Astrocyte (in vitro differentiated cells and primary cell): ENCODE measurements at regions not wholly inside any gene's neighbourhood (a gene's known extent, or its start where the extent isn't known, plus 50 kb on each side); places are given as distances from the start of the nearest gene placed in this dataset.

Experiments used
- DNase-seq: peaks from one replicate; pipeline ENCODE4 v3.0.0-alpha.2; 2010; ENCODE audit warnings: low read depth
- FAIRE-seq: peaks from 2 replicates; lab custom pipeline; 2011; peaks lifted over from hg19 to GRCh38; lab: Jason Lieb, UNC
- H2AFZ ChIP-seq: 2 replicates; pipeline ENCODE4 v1.6.0; 2012; ENCODE audit warnings: low read depth, low read length, inconsistent platforms
- H3K27ac ChIP-seq: 2 replicates; pipeline ENCODE4 v1.5.1; 2011; ENCODE audit warnings: low read depth, low read length, inconsistent platforms
- H3K27me3 ChIP-seq: 2 replicates; pipeline ENCODE4 v1.6.0; 2011; ENCODE audit warnings: low read length, inconsistent platforms; ENCODE audit not compliant: insufficient read depth
- H3K36me3 ChIP-seq: 2 replicates; pipeline ENCODE4 v1.5.1; 2011; ENCODE audit warnings: low read length, inconsistent platforms; ENCODE audit not compliant: insufficient read depth
- H3K4me1 ChIP-seq: 2 replicates; pipeline ENCODE4 v1.5.1; 2011; ENCODE audit warnings: low read length, inconsistent platforms; ENCODE audit not compliant: insufficient read depth
- H3K4me2 ChIP-seq: 2 replicates; pipeline ENCODE4 v1.6.0; 2012; ENCODE audit warnings: low read length, inconsistent platforms
- H3K4me3 ChIP-seq: 2 replicates; pipeline ENCODE4 v1.5.1; 2011; ENCODE audit warnings: low read depth, mild to moderate bottlenecking, low read length, inconsistent platforms; ENCODE audit not compliant: insufficient read depth
- H3K79me2 ChIP-seq: 2 replicates; pipeline ENCODE4 v1.6.0; 2012; ENCODE audit warnings: mild to moderate bottlenecking, low read length, inconsistent platforms; ENCODE audit not compliant: insufficient read depth
- H3K9ac ChIP-seq: 2 replicates; pipeline ENCODE4 v1.6.0; 2012; ENCODE audit warnings: mild to moderate bottlenecking, low read length, inconsistent platforms
- H3K9me3 ChIP-seq: 2 replicates; pipeline ENCODE4 v1.5.1; 2012; ENCODE audit warnings: low read depth, mild to moderate bottlenecking, low read length, inconsistent platforms; ENCODE audit not compliant: insufficient read depth
- H4K20me1 ChIP-seq: 2 replicates; pipeline ENCODE4 v1.6.0; 2012; ENCODE audit warnings: low read length, inconsistent platforms; ENCODE audit not compliant: insufficient read depth
- H3K27ac Mint-ChIP-seq: one replicate; pipeline ENCODE4 v1.8.0; 2021; ENCODE audit warnings: mild to moderate bottlenecking, mixed read lengths; ENCODE audit not compliant: unreplicated experiment
- H3K27me3 Mint-ChIP-seq: one replicate; pipeline ENCODE4 v1.8.0; 2021; ENCODE audit warnings: low read depth, mixed read lengths; ENCODE audit not compliant: unreplicated experiment
- H3K36me3 Mint-ChIP-seq: one replicate; pipeline ENCODE4 v1.8.0; 2021; ENCODE audit warnings: low read depth, mixed read lengths; ENCODE audit not compliant: unreplicated experiment
- H3K4me1 Mint-ChIP-seq: one replicate; pipeline ENCODE4 v1.8.0; 2021; ENCODE audit warnings: low read depth, mixed read lengths; ENCODE audit not compliant: unreplicated experiment
- H3K4me3 Mint-ChIP-seq: one replicate; pipeline ENCODE4 v1.8.0; 2021; ENCODE audit warnings: mild to moderate bottlenecking, moderate library complexity, mixed read lengths; ENCODE audit not compliant: unreplicated experiment
- H3K9me3 Mint-ChIP-seq: one replicate; pipeline ENCODE4 v1.8.0; 2021; ENCODE audit warnings: mild to moderate bottlenecking, mixed read lengths; ENCODE audit not compliant: unreplicated experiment
- CTCF ChIP-seq: IDR thresholded peaks from 2 replicates; pipeline ENCODE4 v1.5.1; 2011; ENCODE audit warnings: low read depth, mild to moderate bottlenecking, inconsistent platforms, low read length, moderate library complexity; ENCODE audit not compliant: insufficient read depth
- EZH2 ChIP-seq: IDR thresholded peaks from 2 replicates; pipeline ENCODE4 v1.6.1; 2012; ENCODE audit warnings: mild to moderate bottlenecking, low read length, inconsistent platforms; ENCODE audit not compliant: insufficient read depth

- no peak overlapping the region for H3K27ac ChIP-seq
- no peak for DNase-seq
- no peaks in the 10 kb centered on the region for H3K36me3 ChIP-seq
- Mint-ChIP-seq H3K27ac (no peak overlapping the region), H3K36me3 (no peaks in the 10 kb centered on the region), H3K27me3 (no peaks in the 10 kb centered on the region), H3K4me3 (no peak overlapping the region), H3K4me1 (peaks cover 3% of the 10 kb centered on the region), H3K9me3 (peaks cover 2% of the 10 kb centered on the region)
- no peaks in the 10 kb centered on the region for H3K9me3 ChIP-seq
- H2AFZ ChIP-seq = no peak overlapping the region
- no peak overlapping the region for H3K4me3 ChIP-seq
- no peak for TF ChIP-seq CTCF
- TF ChIP-seq EZH2 = no peak
- H3K79me2 ChIP-seq = no peaks in the 10 kb centered on the region
- H3K4me1 ChIP-seq = peaks cover 2% of the 10 kb centered on the region
- H3K4me2 ChIP-seq = no peak overlapping the region
- no peaks in the 10 kb centered on the region for H4K20me1 ChIP-seq
- no peaks in the 10 kb centered on the region for H3K27me3 ChIP-seq
- H3K9ac ChIP-seq = no peak overlapping the region
- no peak for FAIRE-seq
These were observed 286.0 kb downstream of the NFKBIZ start for GRCh38 chr3:102135316-102135715.

GRCh38 chr3:102136183-102136582, 286.9 kb downstream of the NFKBIZ start:
- H4K20me1 ChIP-seq = no peaks in the 10 kb centered on the region
- H3K9ac ChIP-seq = no peak overlapping the region
- H3K27ac ChIP-seq = no peak overlapping the region
- H3K27me3 ChIP-seq = no peaks in the 10 kb centered on the region
- Mint-ChIP-seq H3K27me3 (no peaks in the 10 kb centered on the region), H3K27ac (no peak overlapping the region), H3K36me3 (no peaks in the 10 kb centered on the region), H3K4me3 (no peak overlapping the region), H3K4me1 (no peaks in the 10 kb centered on the region), H3K9me3 (peaks cover 2% of the 10 kb centered on the region)
- no peaks in the 10 kb centered on the region for H3K9me3 ChIP-seq
- H2AFZ ChIP-seq = no peak overlapping the region
- no peaks in the 10 kb centered on the region for H3K36me3 ChIP-seq
- H3K4me2 ChIP-seq = no peak overlapping the region
- TF ChIP-seq EZH2 = no peak
- no peak for TF ChIP-seq CTCF
- no peaks in the 10 kb centered on the region for H3K79me2 ChIP-seq
- H3K4me1 ChIP-seq = no peaks in the 10 kb centered on the region
- FAIRE-seq (no peak), DNase-seq (no peak)
- no peak overlapping the region for H3K4me3 ChIP-seq

GRCh38 chr3:102140116-102140515, 290.8 kb downstream of the NFKBIZ start:
- FAIRE-seq (no peak), DNase-seq (no peak)
- H3K9ac ChIP-seq = no peak overlapping the region
- no peaks in the 10 kb centered on the region for H3K36me3 Mint-ChIP-seq
- H3K27me3 ChIP-seq = no peaks in the 10 kb centered on the region
- no peaks in the 10 kb centered on the region for H3K9me3 Mint-ChIP-seq
- no peak overlapping the region for H3K4me3 Mint-ChIP-seq
- H3K4me3 ChIP-seq = no peak overlapping the region
- H3K4me1 ChIP-seq = peaks cover 4% of the 10 kb centered on the region
- H3K79me2 ChIP-seq = no peaks in the 10 kb centered on the region
- peaks cover 2% of the 10 kb centered on the region for H3K4me1 Mint-ChIP-seq
- H3K27me3 Mint-ChIP-seq = no peaks in the 10 kb centered on the region
- H3K9me3 ChIP-seq = no peaks in the 10 kb centered on the region
- H3K4me2 ChIP-seq = no peak overlapping the region
- H3K27ac ChIP-seq = no peak overlapping the region
- H4K20me1 ChIP-seq = no peaks in the 10 kb centered on the region
- H3K27ac Mint-ChIP-seq = no peak overlapping the region
- H3K36me3 ChIP-seq = no peaks in the 10 kb centered on the region
- TF ChIP-seq CTCF (no peak), EZH2 (no peak)
- no peak overlapping the region for H2AFZ ChIP-seq
